SKM-1 (cell line): ENCODE measurements at regions not wholly inside any gene's neighbourhood (a gene's known extent, or its start where the extent isn't known, plus 50 kb on each side); places are given as distances from the start of the nearest gene placed in this dataset.
"Not testable (repeated sequence)": the region's sequence is repeated elsewhere in the genome, so short reads cannot be mapped to it uniquely, and the experiment has no call there.

Source experiments
- DNase-seq: peaks from one replicate; lab custom pipeline; 2025; ENCODE audit not compliant: unreplicated experiment; lab: John Stamatoyannopoulos, UW

- no peak for DNase-seq
These were observed 103.8 kb upstream of the CXCL13 start for GRCh38 chr4:77501851-77502250.

- no peak for DNase-seq
These were observed 101.2 kb upstream of the CXCL13 start for GRCh38 chr4:77504407-77504806.

DNA sequence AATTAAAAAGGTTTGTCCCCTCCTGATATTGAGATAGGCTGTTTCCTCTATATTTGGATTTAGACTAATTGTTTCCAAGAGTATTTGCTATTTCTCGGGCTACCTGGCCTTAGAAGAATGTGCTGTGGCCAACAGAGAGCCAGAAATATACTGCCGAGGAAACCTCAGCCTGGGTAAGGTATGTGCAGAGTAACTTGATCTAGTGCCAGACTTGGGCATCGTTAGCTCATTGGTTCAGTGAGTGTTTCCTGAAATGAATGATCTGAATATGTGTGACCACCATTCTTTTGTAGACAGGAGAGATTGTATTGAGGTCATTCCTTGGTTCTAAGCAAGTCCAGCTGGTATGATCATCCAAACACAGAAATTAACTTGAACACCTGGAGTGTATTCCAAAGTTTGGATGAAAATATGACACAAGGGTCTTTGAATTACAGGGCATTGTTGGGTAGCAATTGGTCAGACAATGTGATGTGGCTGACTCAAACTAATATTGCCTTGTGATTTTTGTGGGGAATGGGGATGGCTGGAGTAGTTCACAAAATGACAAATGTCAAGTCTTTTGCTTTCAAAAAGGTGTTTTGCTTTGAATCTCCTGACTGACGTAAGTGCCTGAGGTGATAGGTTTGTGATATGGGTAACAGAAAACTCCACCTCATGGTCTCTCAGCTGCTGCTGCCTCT, 100.2 kb upstream of the CXCL13 start:
- DNase-seq: no peak

DNA sequence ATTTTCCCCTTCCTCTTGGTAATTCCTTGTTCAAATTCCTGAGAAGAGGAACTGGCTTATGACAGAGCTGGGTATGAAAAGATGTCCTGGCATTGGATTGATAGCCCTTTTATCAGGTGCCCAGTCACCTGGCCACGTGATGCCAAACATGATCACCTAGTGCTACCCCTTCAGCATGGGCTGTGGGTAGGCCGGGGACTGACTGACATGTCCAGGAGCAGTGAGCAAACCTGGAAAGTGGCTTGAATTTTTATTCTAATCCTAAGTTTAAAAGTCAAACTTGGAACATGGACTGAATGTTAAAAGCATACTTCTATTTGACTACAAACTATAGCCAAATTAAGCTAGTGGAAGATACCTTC, 99.7 kb upstream of the CXCL13 start:
- DNase-seq: no peak

- DNase-seq: no peak
These were observed 95.3 kb upstream of the CXCL13 start for GRCh38 chr4:77510367-77510766.

GRCh38 chr4:77525538-77525937, 80.1 kb upstream of the CXCL13 start:
- no peak for DNase-seq

- not testable (repeated sequence) for DNase-seq
These were observed 77.7 kb upstream of the CXCL13 start for GRCh38 chr4:77527900-77528299.

- DNase-seq: no peak
These were observed 67.5 kb upstream of the CXCL13 start for GRCh38 chr4:77538144-77538543.

DNA sequence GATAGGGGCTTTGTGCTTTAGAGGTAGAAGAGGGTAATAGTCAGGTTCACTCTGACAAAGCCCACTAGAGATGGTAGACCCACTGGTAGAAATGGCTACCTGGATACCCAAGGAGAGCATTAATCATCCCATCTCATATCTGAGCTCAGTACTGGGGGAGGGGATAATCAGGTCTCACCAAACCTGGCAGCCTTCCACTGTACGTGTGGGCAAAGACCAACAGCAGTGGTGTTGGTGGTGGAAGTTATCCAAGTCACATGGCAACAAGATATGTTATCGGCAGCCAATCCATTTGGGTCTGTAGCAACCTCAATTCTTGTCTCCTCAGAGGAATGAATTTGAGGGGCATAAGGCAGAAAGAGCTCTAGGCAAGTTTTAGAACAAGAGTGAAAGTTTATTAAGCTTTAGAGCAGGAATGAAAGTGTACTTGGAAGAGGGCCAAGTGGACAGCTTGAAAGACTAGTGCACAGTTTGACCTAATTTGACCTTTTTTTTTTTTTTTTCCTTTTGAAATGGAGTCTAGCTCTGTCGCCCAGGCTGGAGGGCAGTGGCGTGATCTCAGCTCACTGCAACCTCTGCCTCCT, 67.0 kb upstream of the CXCL13 start:
- DNase-seq: no peak
